RWPE1 (cell line): ENCODE measurements at regions not wholly inside any gene's neighbourhood (a gene's known extent, or its start where the extent isn't known, plus 50 kb on each side); places are given as distances from the start of the nearest gene placed in this dataset.

Experiments
- CTCF ChIA-PET: fragments of 350-600 bp; sonication (Branson Sonifier 250); formaldehyde crosslinking; extraction: SDS; loops from one replicate; lab custom pipeline; 2021; lab: Yijun Ruan, JAX
- POLR2A ChIA-PET: fragments of 400-600 bp; formaldehyde crosslinking; extraction: SDS; loops from one replicate; lab custom pipeline; 2020; ENCODE audit warnings: antibody characterized with exemption; ENCODE audit not compliant: low non-redundant PET; lab: Yijun Ruan, JAX
- DNase-seq: peaks from one replicate; pipeline ENCODE4 v3.0.0; 2012; ENCODE audit warnings: low spot score
- H3K27ac ChIP-seq: fragments of 450-650 bp; 2 replicates; pipeline ENCODE4 v1.5.1; 2017
- CTCF ChIP-seq: fragments of 450-650 bp; conservative IDR thresholded peaks from 2 replicates; pipeline ENCODE4 v1.5.1; 2017; ENCODE audit warnings: low read depth, mild to moderate bottlenecking

- H3K27ac ChIP-seq, result no peak overlapping the region
- CTCF ChIA-PET, result no interaction called here
- no peak for TF ChIP-seq CTCF
- POLR2A ChIA-PET, result no interaction called here
- DNase-seq, result no peak
These were observed 61.6 kb upstream of the DMD start for GRCh38 chrX:33272986-33273385.
